HCT116 (cell line): ENCODE measurements at regions not wholly inside any gene's neighbourhood (a gene's known extent, or its start where the extent isn't known, plus 50 kb on each side); places are given as distances from the start of the nearest gene placed in this dataset.

ENCODE experiments used
- ATAC-seq: fragments of 200-7000 bp; cut with Tn5 transposase; 2 replicates; pipeline ENCODE4 v1.9.1; 2020; ENCODE audit warnings: mild to moderate bottlenecking, moderate library complexity
- BruUV-seq: library from RNA; stranded (reverse); fragments of 400-500 nt; replicated peaks from 2 replicates; lab custom pipeline; 2021; lab: Mats Ljungman, UMichigan
- CTCF ChIA-PET: fragments of 300-600 bp; sonication (Branson Sonifier 250); formaldehyde crosslinking; loops from one replicate; lab custom pipeline; 2021; ENCODE audit warnings: antibody characterized with exemption; lab: Charles Lee
- POLR2A ChIA-PET: fragments of 300-600, 350-600 bp; sonication (Branson Sonifier 250); formaldehyde crosslinking; loops from one replicate; lab custom pipeline; 2021; ENCODE audit warnings: antibody characterized with exemption; lab: Charles Lee
- RAD21 ChIA-PET, 2 experiments: fragments of 300-600 bp; sonication (Branson Sonifier 250); formaldehyde crosslinking; loops; one replicate each; lab custom pipeline; 2023; ENCODE audit warnings: low total read pairs in 2 of 2; ENCODE audit not compliant: uncharacterized antibody in 2 of 2, unreplicated experiment in 2 of 2, low non-redundant PET in 1 of 2; lab: Charles Lee
- DNase-seq: peaks from one replicate; pipeline ENCODE4 v3.0.0-alpha.2; 2010; ENCODE audit warnings: low read depth, low spot score
- H2AFZ ChIP-seq: fragments of 200-600 bp; shearing (Covaris generic), sonication (generic); 2 replicates; pipeline ENCODE4 v1.6.1; 2017; ENCODE audit warnings: low read depth, mixed run types, mixed read lengths, antibody characterized with exemption, low read length; ENCODE audit not compliant: poor library complexity, severe bottlenecking
- H3K27ac ChIP-seq: 2 replicates; pipeline ENCODE4 v1.5.1; 2012; ENCODE audit warnings: low read depth, low read length
- H3K27me3 ChIP-seq: fragments of 200-600 bp; sonication (generic); 2 replicates; pipeline ENCODE4 v1.6.1; 2016; ENCODE audit warnings: mixed run types, low read length, mixed read lengths; ENCODE audit not compliant: insufficient read depth
- H3K36me3 ChIP-seq, 2 experiments: fragments of 200-500 bp in 1 of 2; fragments of 200-600 bp in 1 of 2; sonication (Bioruptor generic) in 1 of 2; sonication (generic) in 1 of 2; 2 replicates each; pipeline versions ENCODE4 v1.5.1 to v1.6.1; 2014 to 2016; ENCODE audit warnings: low read length in 2 of 2, inconsistent platforms in 1 of 2, mixed read lengths in 1 of 2, mixed run types in 1 of 2; ENCODE audit not compliant: insufficient read depth in 2 of 2, control insufficient read depth in 1 of 2
- H3K4me1 ChIP-seq, 2 experiments: fragments of 200-600 bp in 1 of 2; sonication (generic) in 1 of 2; 2 replicates each; pipeline versions ENCODE4 v1.5.1 to v1.6.1; 2012 to 2017; ENCODE audit warnings: low read length in 2 of 2, inconsistent platforms in 1 of 2, mild to moderate bottlenecking in 1 of 2, mixed read lengths in 1 of 2, mixed run types in 1 of 2, moderate library complexity in 1 of 2; ENCODE audit not compliant: insufficient read depth in 2 of 2, control insufficient read depth in 1 of 2
- H3K4me2 ChIP-seq: fragments of 200-600 bp; sonication (generic); 2 replicates; pipeline ENCODE4 v1.6.1; 2017; ENCODE audit warnings: mixed run types, low read length, mixed read lengths
- H3K4me3 ChIP-seq, 2 experiments: fragments of 200-600 bp in 1 of 2; sonication (generic) in 1 of 2; replicated peaks in 1 of 2; 2 replicates each; pipeline ENCODE4 v1.5.1; 2011 to 2016; ENCODE audit warnings: low read length in 2 of 2, control low read depth in 1 of 2, low read depth in 1 of 2, mild to moderate bottlenecking in 1 of 2, mixed read lengths in 1 of 2, mixed run types in 1 of 2
- H3K79me2 ChIP-seq: fragments of 200-600 bp; sonication (generic); 2 replicates; pipeline ENCODE4 v1.6.1; 2017; ENCODE audit warnings: mild to moderate bottlenecking, mixed run types, low read length, moderate library complexity, mixed read lengths; ENCODE audit not compliant: insufficient read depth
- H3K9ac ChIP-seq: fragments of 200-600 bp; sonication (generic); 2 replicates; pipeline ENCODE4 v1.6.1; 2016; ENCODE audit warnings: low read length, mixed read lengths
- H3K9me2 ChIP-seq: fragments of 200-600 bp; sonication (generic), shearing (Covaris generic); 2 replicates; pipeline ENCODE4 v1.6.1; 2017; ENCODE audit warnings: mixed run types, mild to moderate bottlenecking, moderate library complexity; ENCODE audit not compliant: insufficient read depth
- H3K9me3 ChIP-seq, 2 experiments: fragments of 200-500 bp in 1 of 2; fragments of 200-600 bp in 1 of 2; sonication (Bioruptor generic) in 1 of 2; sonication (generic) in 1 of 2; 2 replicates each; pipeline ENCODE4 v1.6.1; 2014 to 2017; ENCODE audit warnings: low read length in 2 of 2, mixed read lengths in 2 of 2, inconsistent platforms in 1 of 2, low read depth in 1 of 2, mild to moderate bottlenecking in 1 of 2, mixed run types in 1 of 2, moderate library complexity in 1 of 2; ENCODE audit not compliant: control insufficient read depth in 1 of 2, insufficient read depth in 1 of 2
- H4K20me1 ChIP-seq: fragments of 200-600 bp; sonication (generic), shearing (Covaris generic); 2 replicates; pipeline ENCODE4 v1.6.1; 2017; ENCODE audit warnings: mixed run types, mild to moderate bottlenecking, moderate library complexity; ENCODE audit not compliant: insufficient read depth
- ATF3 ChIP-seq: IDR thresholded peaks from 2 replicates; pipeline ENCODE4 v1.6.1; 2012
- CEBPB ChIP-seq: IDR thresholded peaks from 2 replicates; pipeline ENCODE4 v1.6.1; 2012; ENCODE audit warnings: low read depth
- CTCF ChIP-seq, 3 experiments: fragments of 200-600 bp in 1 of 3; sonication (generic) in 1 of 3; IDR thresholded peaks in 2 of 3; conservative IDR thresholded peaks in 1 of 3; 2 replicates each; pipeline ENCODE4 v1.5.1; 2012 to 2017; ENCODE audit warnings: low read depth in 2 of 3, low read length in 2 of 3, antibody characterized with exemption in 1 of 3, borderline replicate concordance in 1 of 3, control low read depth in 1 of 3, mild to moderate bottlenecking in 1 of 3, mixed read lengths in 1 of 3, mixed run types in 1 of 3, moderate library complexity in 1 of 3; ENCODE audit not compliant: insufficient read depth in 1 of 3
- EGR1 ChIP-seq: IDR thresholded peaks from 2 replicates; pipeline ENCODE4 v1.6.1; 2012; ENCODE audit warnings: low read depth
- EZH2 ChIP-seq: fragments of 200-600 bp; sonication (generic); IDR thresholded peaks from 2 replicates; pipeline ENCODE4 v1.6.1; 2017; ENCODE audit warnings: antibody characterized with exemption, mixed run types
- EZH2phosphoT487 ChIP-seq: fragments of 200-600 bp; IDR thresholded peaks from 2 replicates; pipeline ENCODE4 v1.6.1; 2018; ENCODE audit warnings: antibody characterized with exemption, borderline replicate concordance
- JUND ChIP-seq: IDR thresholded peaks from 2 replicates; pipeline ENCODE4 v1.6.1; 2012
- POLR2A ChIP-seq: IDR thresholded peaks from 2 replicates; pipeline ENCODE4 v1.7.0; 2011; ENCODE audit warnings: borderline replicate concordance; ENCODE audit not compliant: insufficient read depth, insufficient read length; ENCODE audit errors: extremely low read depth
- POLR2AphosphoS5 ChIP-seq: IDR thresholded peaks from 2 replicates; pipeline ENCODE4 v1.6.1; 2011; ENCODE audit warnings: mild to moderate bottlenecking, low read depth, low read length, moderate library complexity
- SIN3A ChIP-seq: IDR thresholded peaks from 2 replicates; pipeline ENCODE4 v1.6.1; 2012; ENCODE audit warnings: low read depth
- SP1 ChIP-seq: IDR thresholded peaks from 2 replicates; pipeline ENCODE4 v1.6.1; 2012; ENCODE audit warnings: low read depth
- SRF ChIP-seq: IDR thresholded peaks from 2 replicates; pipeline ENCODE4 v1.6.1; 2012; ENCODE audit warnings: low read depth
- TCF7L2 ChIP-seq: IDR thresholded peaks from 2 replicates; pipeline ENCODE4 v1.7.0; 2011; ENCODE audit warnings: borderline replicate concordance, inconsistent platforms; ENCODE audit not compliant: insufficient read depth, insufficient read length; ENCODE audit errors: extremely low read depth
- ZBTB33 ChIP-seq: IDR thresholded peaks from 2 replicates; pipeline ENCODE4 v1.6.1; 2011; ENCODE audit warnings: mild to moderate bottlenecking, low read length, moderate library complexity; ENCODE audit not compliant: insufficient replicate concordance; ENCODE audit errors: extremely low read depth
- ZNF274 ChIP-seq: fragments of 200-500 bp; sonication (Bioruptor generic); IDR thresholded peaks from 2 replicates; pipeline ENCODE4 v1.6.1; 2014; ENCODE audit warnings: mild to moderate bottlenecking, low read depth, low read length, inconsistent platforms
- intact Hi-C: fragments of 100-400 bp; cut with micrococcal nuclease; formaldehyde crosslinking; loops from 2 replicates; pipeline ENCODE4 v1.10.0; 2022
- TF ChIP-seq, protein P1 (sequence below): IDR thresholded peaks from 2 replicates; pipeline ENCODE4 v1.6.1; 2012

DNA sequence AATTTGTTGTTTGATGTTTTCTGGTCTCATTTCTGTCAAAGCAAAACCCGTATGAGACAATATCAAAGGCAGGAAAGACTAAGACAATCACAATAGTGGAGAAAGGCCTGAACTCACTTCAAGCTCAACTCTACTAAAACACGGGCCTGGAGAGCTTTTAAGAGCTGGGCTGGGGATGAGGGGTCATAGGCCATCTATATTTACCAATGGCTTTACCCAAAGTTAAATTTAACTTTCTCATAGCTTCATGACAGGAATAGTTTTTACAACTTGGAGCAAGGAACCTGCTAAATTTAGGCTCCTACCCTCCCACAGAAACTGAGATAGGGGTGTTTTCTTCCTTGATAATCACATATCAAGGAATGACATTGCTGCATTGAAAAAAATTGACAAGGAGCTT is 223.4 kb upstream of the CHORDC1 start:
- Histone ChIP-seq H3K27me3 (no peaks in the 10 kb centered on the region), H3K79me2 (no peaks in the 10 kb centered on the region), H3K9me2 (no peaks in the 10 kb centered on the region), H3K9me3 (no peaks in the 10 kb centered on the region), H3K4me1 (no peaks in the 10 kb centered on the region), H4K20me1 (no peaks in the 10 kb centered on the region), H3K4me3 (no peak overlapping the region), H3K36me3 (no peaks in the 10 kb centered on the region), H3K27ac (no peak overlapping the region), H3K9ac (no peak overlapping the region), H2AFZ (no peak overlapping the region), H3K4me2 (no peak overlapping the region)
- no peak for TF ChIP-seq EZH2phosphoT487
- no peak for TF ChIP-seq POLR2AphosphoS5
- TF ChIP-seq EGR1 = no peak
- TF ChIP-seq JUND = no peak
- TF ChIP-seq ZNF274 = no peak
- TF ChIP-seq SP1 = no peak
- TF ChIP-seq SRF = no peak
- TF ChIP-seq, protein P1, sequence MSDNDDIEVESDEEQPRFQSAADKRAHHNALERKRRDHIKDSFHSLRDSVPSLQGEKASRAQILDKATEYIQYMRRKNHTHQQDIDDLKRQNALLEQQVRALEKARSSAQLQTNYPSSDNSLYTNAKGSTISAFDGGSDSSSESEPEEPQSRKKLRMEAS = no peak
- no peak for TF ChIP-seq CTCF (IDR thresholded peaks at IDR 0.05 in 2 of 3, conservative IDR thresholded peaks at IDR 0.05 in 1 of 3; ENCODE audit: borderline replicate concordance in 1 of 3, insufficient read depth in 1 of 3, low read depth in 2 of 3, low read length in 2 of 3)
- TF ChIP-seq EZH2 = no peak
- TF ChIP-seq ZBTB33 = no peak
- no peak for TF ChIP-seq CEBPB
- no peak for TF ChIP-seq ATF3
- TF ChIP-seq POLR2A = no peak
- no peak for TF ChIP-seq SIN3A
- no peak for TF ChIP-seq TCF7L2
- intact Hi-C loops = no loop called here
- POLR2A ChIA-PET = no interaction called here
- RAD21 ChIA-PET = no interaction called here
- CTCF ChIA-PET = no interaction called here
- DNase-seq (no peak), ATAC-seq (no peak)
- no TSS peak for BruUV-seq
